ENCODE measurements at regions not wholly inside any gene's neighbourhood (a gene's known extent, or its start where the extent isn't known, plus 50 kb on each side); places are given as distances from the start of the nearest gene placed in this dataset.

DNA sequence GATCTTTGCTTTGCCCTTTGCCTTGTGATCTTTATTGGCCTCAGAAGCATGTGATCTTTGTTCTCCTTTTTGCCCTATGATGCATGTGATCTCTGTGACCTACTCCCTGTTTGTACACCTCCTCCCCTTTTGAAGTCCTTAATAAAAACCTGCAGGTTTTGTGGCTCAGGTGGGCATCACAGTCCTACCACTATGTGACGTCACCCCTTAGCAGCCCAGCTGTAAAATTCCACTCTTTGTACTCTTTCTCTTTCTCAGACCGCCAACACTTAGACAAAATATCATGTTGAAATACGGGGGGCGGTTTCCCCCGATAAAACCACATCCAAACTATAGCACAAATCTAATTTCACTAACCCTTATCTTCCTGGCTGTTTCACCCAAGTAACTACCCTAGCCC is 76.7 kb upstream of the RAPGEF4 start:
- H3K27ac ChIP-seq (ENCODE audit: low read depth, low read length): no peak overlapping the region
- no peak overlapping the region for H2AFZ ChIP-seq (ENCODE audit: low read depth, low read length, poor library complexity, severe bottlenecking)
- no peaks in the 10 kb centered on the region for H3K9me3 ChIP-seq (ENCODE audit: control insufficient read depth in 1 of 2, insufficient read depth in 1 of 2, low read depth in 1 of 2, low read length in 2 of 2)
- no peak overlapping the region for H3K4me2 ChIP-seq (ENCODE audit: low read length)
- no peak overlapping the region for H3K4me3 ChIP-seq (replicated peaks in 1 of 2; ENCODE audit: low read depth in 1 of 2, low read length in 2 of 2)
- DNase-seq (ENCODE audit: low read depth, low spot score) (no peak), ATAC-seq (no peak)
- ChIA-PET POLR2A (no interaction called here), CTCF (no interaction called here), RAD21 (ENCODE audit: low non-redundant PET in 1 of 2, low total read pairs in 2 of 2, uncharacterized antibody in 2 of 2, unreplicated experiment in 2 of 2) (no interaction called here)
- no peaks in the 10 kb centered on the region for H3K79me2 ChIP-seq (ENCODE audit: insufficient read depth, low read length)
- no peaks in the 10 kb centered on the region for H3K36me3 ChIP-seq (ENCODE audit: control insufficient read depth in 1 of 2, insufficient read depth in 2 of 2, low read length in 2 of 2)
- no peaks in the 10 kb centered on the region for H3K27me3 ChIP-seq (ENCODE audit: insufficient read depth, low read length)
- TF ChIP-seq SP1 (IDR thresholded peaks at IDR 0.05; ENCODE audit: low read depth): no peak
- no peak for TF ChIP-seq ZFX (IDR thresholded peaks at IDR 0.05)
- TF ChIP-seq RAD21 (IDR thresholded peaks at IDR 0.05; ENCODE audit: low read depth): no peak
- no peak for TF ChIP-seq JUND (IDR thresholded peaks at IDR 0.05)
- no peak for TF ChIP-seq EZH2phosphoT487 (IDR thresholded peaks at IDR 0.05; ENCODE audit: borderline replicate concordance)
- TF ChIP-seq SRF (IDR thresholded peaks at IDR 0.05; ENCODE audit: low read depth): no peak
- no peak for TF ChIP-seq SIN3A (IDR thresholded peaks at IDR 0.05; ENCODE audit: low read depth)
- no peak for TF ChIP-seq ELF1 (IDR thresholded peaks at IDR 0.05; ENCODE audit: borderline replicate concordance, low read depth)
- no peak for TF ChIP-seq CEBPB (IDR thresholded peaks at IDR 0.05; ENCODE audit: low read depth)
- no peak for TF ChIP-seq POLR2A (IDR thresholded peaks at IDR 0.05; ENCODE audit: borderline replicate concordance, extremely low read depth, insufficient read depth, insufficient read length)
- TF ChIP-seq CTCF (IDR thresholded peaks at IDR 0.05 in 2 of 3, conservative IDR thresholded peaks at IDR 0.05 in 1 of 3; ENCODE audit: borderline replicate concordance in 1 of 3, insufficient read depth in 1 of 3, low read depth in 2 of 3, low read length in 2 of 3): no peak
- no peak for TF ChIP-seq ZNF274 (IDR thresholded peaks at IDR 0.05; ENCODE audit: low read depth, low read length)
- no peak for TF ChIP-seq POLR2AphosphoS5 (IDR thresholded peaks at IDR 0.05; ENCODE audit: low read depth, low read length)
- TF ChIP-seq REST (IDR thresholded peaks at IDR 0.05; ENCODE audit: low read depth): no peak
- intact Hi-C loops (cut with micrococcal nuclease): no loop called here
- H3K4me1 ChIP-seq (ENCODE audit: control insufficient read depth in 1 of 2, insufficient read depth in 2 of 2, low read length in 2 of 2): peaks cover 0 to 10% of the 10 kb centered on the region in 2 experiments; a peak in 1 of 4 replicates
- H4K20me1 ChIP-seq (ENCODE audit: insufficient read depth): no peaks in the 10 kb centered on the region
- no TSS peak for BruUV-seq (replicated peaks)
- H3K9ac ChIP-seq (ENCODE audit: low read length): no peak overlapping the region
- H3K9me2 ChIP-seq (ENCODE audit: insufficient read depth): no peaks in the 10 kb centered on the region

Measured in HCT116 (cell line).